Activated T-helper 1 cell treated with Interleukin-2 at 50 U/mL for 16 hours (primary cell): ENCODE measurements at regions not wholly inside any gene's neighbourhood (a gene's known extent, or its start where the extent isn't known, plus 50 kb on each side); places are given as distances from the start of the nearest gene placed in this dataset.
A peak's percentile ranks its signal among the peaks of the same experiment; 100 is the strongest.
"Not testable (repeated sequence)": the region's sequence is repeated elsewhere in the genome, so short reads cannot be mapped to it uniquely, and the experiment has no call there.

ENCODE experiments used
- DNase-seq: peaks from one replicate; pipeline ENCODE4 v3.0.0-alpha.2; 2020; ENCODE audit warnings: low read depth

DNA sequence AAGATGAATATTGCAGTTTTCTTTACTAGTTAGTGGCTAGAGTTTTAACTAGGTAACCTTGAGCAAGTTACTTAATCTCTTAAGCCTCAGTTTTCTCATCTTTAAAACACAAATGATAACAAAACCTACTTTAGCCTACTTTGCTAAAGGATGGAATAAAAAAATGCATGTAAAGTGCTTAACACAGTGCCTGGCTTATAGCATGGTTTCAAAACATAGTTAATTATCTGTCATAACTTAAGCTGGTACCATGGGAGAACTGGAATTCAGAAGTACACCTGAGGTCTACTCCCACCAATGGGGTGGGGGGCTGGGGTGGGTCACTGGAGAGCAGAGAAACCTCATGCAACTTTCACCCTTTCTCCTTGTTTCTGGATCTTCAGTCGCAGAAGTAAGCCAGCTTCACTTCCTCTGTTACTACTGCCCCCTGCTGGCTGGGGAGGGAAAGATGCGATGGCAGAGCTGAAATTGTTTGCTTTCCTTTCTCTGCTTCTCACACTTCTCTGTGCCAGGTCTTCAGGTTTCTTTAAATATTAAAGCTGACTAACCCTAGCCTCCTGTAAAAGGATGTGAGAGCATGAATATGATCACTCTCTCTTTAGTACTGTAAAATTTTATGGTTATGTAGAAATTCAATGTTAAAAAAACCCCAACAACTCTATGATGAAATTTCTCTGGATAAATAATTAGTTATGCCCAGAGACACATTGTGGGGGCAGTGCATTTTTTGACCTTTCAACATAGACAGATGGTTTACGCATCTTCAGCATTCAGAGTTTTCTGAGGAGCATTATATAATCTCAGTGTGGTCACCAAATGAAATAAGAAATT is 324.2 kb downstream of the HLX start:
- DNase-seq = peak; percentile 14

GRCh38 chr1:221204055-221204833 is 325.0 kb downstream of the HLX start:
- DNase-seq = no peak

DNA sequence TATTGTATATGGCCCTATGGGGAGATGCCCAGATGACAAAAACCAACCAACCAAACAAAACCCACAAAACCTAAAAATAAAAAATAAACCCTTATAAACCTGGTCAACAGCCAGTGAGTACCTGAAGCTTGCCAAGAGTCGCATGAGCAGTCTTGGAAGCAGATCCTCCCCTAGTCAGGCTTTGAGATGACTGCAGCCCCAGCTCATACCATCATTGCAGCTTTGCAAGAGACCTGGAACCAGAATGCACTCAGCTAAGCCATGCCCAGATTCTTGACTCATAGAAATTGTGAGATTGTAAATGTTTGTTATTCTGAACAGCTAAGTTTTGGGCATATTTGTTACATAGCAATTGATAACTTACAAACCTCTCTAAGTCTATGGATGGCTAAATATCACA is 326.8 kb downstream of the HLX start:
- DNase-seq = no peak

GRCh38 chr1:221212926-221213325 is 333.7 kb downstream of the HLX start:
- DNase-seq = no peak

DNA sequence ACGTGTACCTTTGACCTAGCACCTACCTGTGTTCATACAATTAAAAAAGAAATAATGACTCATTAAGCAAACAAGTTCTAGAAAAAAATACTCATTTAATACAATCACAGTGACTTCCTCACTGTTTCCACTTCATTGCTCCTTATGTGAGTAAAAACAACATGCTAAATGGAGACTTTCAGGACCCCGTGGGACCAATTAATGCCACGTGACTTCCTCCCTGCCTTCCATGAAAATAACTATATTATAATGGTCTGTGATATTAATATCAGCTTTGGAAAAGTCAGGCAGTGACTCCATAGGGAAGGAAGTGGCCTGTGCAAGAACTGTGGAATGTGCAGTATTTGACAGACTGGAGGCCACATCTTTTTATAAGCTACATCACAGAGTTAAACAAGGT is 337.8 kb downstream of the HLX start:
- no peak for DNase-seq

DNA sequence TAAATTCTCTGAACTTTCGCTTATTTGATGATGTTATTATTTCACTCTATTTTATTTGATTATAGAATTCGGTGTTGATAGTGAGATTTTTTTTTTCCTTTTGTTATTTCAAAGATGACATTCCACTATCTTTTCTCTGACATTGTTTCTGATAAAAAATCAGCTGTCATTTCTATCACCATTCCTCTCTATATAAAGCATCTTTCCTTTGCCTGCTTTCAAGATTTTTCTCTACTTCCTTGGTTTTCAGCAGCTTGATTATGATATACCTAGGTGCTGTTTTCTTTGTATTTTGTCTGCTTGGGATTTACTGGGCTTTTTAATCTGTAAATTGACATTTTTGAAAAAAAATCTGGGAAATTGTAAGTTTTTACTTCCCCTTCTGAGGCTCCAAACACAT is 344.0 kb downstream of the HLX start:
- DNase-seq = no peak

DNA sequence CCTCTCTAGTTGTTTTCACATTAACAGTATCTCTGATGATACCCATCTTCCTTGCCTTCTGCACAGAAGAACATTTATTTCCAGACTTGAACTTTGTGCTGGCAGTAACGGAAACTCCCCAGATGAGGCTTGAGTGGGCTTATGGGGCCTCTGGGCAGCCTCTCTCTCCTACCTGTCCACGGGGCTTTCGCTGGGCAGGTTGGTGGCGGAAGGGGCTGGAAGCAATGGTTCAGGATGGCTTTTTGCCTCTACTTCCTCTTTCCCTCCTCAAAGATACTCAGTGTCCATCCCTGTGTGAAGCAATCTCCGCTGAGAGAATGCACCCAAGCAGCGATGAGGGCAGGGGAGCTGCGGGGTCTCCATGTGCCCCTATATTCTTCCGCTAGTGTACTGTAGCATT is 348.2 kb downstream of the HLX start:
- no peak for DNase-seq

GRCh38 chr1:221227872-221228337 is 348.7 kb downstream of the HLX start:
- no peak for DNase-seq

DNA sequence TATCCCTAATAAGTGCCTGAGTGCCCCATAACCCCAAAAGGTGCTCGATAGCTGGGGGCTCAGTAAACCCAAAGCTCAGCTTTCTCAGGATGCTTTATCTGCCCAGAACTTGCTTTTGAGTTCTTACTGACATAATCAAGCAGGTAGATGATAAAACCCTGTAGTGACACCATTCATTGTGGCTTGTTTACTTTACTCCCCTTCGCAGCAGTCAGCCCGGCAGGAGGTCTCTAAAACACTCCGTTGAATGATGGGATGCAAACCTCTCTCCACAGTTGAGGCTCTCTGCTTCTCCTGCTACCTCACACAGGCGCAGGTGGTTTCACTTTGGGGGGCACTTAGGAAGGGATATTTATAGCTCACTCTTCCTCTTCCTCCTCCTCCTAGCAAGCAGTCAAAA is 349.4 kb downstream of the HLX start:
- no peak for DNase-seq

- DNase-seq = no peak
Observed at GRCh38 chr1:221230605-221231004, 351.4 kb downstream of the HLX start.

DNA sequence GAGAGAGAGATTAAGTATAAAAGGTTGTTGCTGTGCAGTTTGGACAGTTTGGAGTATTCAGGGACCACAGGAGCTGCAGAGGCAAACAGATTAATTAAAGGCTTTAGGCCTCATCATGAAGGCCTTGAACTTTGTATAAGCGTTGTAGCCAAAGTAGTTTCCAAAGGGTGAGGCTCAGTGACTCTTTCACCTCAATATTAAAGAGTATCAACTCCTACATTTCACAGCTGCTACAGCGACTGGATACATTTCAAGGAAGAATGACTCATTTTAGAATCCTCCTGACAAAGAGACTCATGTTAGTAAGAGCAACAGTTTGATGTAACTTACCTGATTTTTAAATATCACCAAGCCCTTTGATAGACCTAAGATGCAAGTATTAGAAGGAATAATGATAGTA is 355.5 kb downstream of the HLX start:
- no peak for DNase-seq

GRCh38 chr1:221237587-221237986 is 358.3 kb downstream of the HLX start:
- no peak for DNase-seq

GRCh38 chr1:221239181-221239580 is 359.9 kb downstream of the HLX start:
- no peak for DNase-seq

DNA sequence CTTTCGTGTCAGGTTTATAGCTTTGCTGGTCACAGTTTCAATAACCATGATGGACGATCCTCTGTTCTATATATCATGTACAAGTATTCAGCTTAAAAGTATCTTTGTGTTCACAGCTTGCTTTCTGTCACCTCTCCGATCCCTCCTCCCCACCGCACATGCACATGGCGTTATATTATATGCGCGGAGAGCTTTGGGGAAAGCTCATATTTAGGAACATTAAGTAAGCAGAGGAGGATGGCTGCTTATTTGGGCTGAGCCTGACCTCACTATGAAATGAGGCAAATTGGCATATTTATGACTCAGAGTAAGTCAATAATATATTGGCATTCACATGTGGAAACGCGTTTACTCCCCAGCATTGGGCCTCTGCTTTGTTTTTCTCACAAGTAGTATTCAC is 360.5 kb downstream of the HLX start:
- DNase-seq = no peak

DNA sequence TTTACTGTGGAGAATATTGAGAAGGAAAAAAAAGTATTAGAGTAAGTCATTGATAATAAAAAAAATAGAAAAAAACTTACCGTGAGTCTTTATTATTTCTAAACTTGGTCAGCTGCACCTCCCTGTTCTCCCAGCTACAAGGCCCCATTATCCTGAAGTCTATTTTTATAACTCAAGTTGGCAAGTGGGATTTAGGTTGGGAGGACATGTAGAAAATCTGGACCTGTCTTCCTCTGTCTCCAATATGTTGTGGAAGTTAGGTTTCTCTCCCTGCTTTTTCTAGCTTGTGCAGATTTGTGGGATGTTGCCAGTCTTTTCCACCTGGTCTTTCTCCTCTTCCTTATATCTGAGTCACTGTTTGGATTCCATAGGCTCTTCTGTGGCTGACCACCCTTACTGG is 361.4 kb downstream of the HLX start:
- DNase-seq = no peak

DNA sequence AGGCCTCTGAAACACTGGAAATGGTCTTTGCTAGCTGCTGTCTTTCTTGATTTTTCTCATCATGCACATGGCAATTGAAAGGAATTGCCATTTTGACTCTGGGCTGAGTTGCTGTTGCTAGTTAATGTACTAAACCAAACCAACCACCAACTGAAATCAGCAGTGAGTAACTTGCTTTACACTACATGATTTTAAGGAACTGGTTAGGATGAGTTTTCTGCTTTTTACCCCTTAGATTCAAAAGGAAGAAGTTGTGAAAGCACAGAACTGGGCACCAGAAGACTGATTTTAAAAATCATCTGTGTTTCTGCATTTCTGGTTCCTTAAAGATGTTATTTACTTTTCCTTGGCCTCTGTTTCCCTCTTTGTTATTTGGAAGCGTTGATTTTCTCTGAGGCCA is 361.9 kb downstream of the HLX start:
- DNase-seq = no peak

DNA sequence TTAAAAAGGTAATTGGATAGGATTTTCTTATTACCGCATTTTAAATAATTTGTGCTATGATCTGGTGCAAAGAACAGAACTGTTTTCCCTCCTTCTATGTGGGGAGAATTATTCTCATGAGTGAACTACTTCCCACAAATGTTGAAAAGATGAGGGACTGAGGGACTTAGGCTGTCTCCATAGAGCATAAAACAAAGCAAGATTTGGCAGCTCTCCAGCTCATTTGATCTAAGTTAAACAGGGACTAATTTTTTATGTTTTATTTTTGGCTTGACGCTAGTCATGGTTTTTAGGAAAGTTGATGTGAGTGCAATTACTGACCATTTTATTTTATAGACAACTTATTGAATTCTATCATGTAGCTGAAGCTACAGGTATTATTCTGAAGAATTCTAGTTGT is 362.3 kb downstream of the HLX start:
- no peak for DNase-seq

DNA sequence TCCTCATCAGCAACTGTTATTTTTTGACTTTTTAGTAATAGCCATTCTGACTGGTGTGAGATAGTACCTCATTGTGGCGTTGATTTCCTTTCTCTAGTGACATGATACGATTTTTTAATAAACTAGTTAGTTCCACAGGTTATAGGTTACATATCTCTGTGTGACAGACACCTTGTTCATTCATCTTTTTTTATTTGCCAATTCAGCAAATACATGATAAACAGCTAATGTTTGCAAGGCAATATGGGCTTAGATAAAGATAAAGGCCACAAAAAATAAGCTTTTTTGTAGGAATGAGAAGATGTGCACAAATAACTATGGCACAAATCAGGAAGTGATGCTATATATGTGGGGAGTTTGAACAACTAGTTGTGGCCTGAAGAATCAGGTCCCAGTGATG is 366.8 kb downstream of the HLX start:
- no peak for DNase-seq

DNA sequence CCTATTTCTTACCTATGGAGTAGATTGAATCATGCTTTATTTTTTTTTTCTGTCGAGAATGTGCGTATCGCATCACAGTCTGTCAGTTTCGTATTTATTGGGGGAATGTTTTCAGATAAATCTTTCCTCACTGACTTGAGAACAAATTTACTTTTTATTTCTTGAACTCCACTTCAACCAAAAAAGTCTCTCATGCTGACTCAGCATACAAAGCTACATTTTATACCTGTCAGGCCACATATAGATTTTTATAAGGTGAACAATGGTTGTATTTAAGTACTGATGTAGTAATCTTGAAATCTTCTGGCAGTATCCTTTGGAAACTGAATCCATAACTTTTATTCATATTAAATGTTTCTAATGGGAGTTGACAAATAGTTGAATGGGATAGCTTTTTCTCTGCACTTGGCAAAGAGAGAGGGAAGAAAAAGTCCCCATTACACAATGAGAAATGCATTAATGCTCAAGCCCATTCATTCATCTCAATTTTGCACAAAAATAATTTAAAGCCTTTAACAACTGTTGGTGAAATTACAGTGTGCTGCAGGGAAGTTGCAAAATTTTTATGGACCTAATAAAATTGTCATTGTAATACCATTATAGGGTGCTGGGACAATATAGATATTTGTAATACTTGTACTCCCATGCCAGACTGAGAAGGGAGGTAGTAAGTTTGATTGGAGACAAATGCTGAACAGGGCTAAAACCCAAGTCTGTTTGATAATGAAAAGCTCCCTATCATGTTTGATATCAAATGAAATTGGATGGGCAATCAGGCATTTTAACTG is 367.6 kb downstream of the HLX start:
- no peak for DNase-seq

GRCh38 chr1:221251580-221251979 is 372.3 kb downstream of the HLX start:
- DNase-seq = no peak

DNA sequence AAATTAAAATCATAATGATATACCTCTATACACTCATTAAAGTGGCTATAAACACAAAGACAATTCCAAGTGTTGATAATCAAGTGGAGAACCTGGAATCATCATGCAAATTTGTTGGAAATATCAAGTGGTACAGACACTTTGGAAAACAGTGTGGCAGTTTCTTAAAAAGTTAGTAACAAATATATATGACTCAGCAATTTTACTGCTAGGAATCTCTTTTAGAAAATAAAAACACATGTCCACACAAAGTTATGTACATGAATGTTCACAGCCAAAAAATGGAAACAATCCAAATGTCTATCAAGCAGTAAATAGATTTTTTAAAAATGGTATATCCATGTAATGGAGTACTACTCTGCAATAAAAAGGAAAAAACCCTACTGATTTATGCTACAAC is 375.6 kb downstream of the HLX start:
- no peak for DNase-seq

GRCh38 chr1:221256773-221257172 is 377.5 kb downstream of the HLX start:
- no peak for DNase-seq

DNA sequence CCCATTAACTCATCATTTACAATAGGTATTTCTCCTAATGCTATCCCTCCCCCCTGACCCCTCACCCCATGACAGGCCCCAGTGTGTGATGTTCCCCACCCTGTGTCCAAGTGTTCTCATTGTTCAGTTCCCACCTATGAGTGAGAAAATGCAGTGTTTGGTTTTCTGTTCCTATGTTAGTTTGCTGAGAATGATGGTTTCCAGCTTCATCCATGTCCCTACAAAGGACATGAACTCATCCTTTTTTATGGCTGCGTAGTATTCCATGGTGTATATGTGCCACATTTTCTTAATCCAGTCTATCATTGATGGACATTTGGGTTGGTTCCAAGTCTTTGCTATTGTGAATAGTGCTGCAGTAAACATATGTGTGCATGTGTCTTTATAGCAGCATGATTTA is 378.3 kb downstream of the HLX start:
- not testable (repeated sequence) for DNase-seq
